RPMI8226 (cell line): ENCODE measurements at regions not wholly inside any gene's neighbourhood (a gene's known extent, or its start where the extent isn't known, plus 50 kb on each side); places are given as distances from the start of the nearest gene placed in this dataset.
A peak's percentile ranks its signal among the peaks of the same experiment; 100 is the strongest.

Experiments used
- DNase-seq: peaks from one replicate; pipeline ENCODE4 v3.0.0-alpha.2; 2015

- DNase-seq: no peak
Observed at GRCh38 chrX:142742581-142742980, 283.1 kb upstream of the SPANXN4 start.

GRCh38 chrX:142733327-142733726 lies 292.4 kb upstream of the SPANXN4 start:
- DNase-seq: no peak

- no peak for DNase-seq
Observed at GRCh38 chrX:142711796-142712290, 313.9 kb upstream of the SPANXN4 start.

- DNase-seq: no peak
Observed at GRCh38 chrX:142702749-142703148, 323.0 kb upstream of the SPANXN4 start.

GRCh38 chrX:142688256-142688655 lies 337.5 kb upstream of the SPANXN4 start:
- no peak for DNase-seq

- no peak for DNase-seq
Observed at GRCh38 chrX:142686653-142687283, 339.0 kb upstream of the SPANXN4 start.

- DNase-seq: no peak
Observed at GRCh38 chrX:142686206-142686605, 339.5 kb upstream of the SPANXN4 start.

- DNase-seq: no peak
Observed at GRCh38 chrX:142680038-142680437, 345.7 kb upstream of the SPANXN4 start.

- no peak for DNase-seq
Observed at GRCh38 chrX:142671036-142671435, 354.7 kb upstream of the SPANXN4 start.

- no peak for DNase-seq
Observed at GRCh38 chrX:142663330-142664095, 362.2 kb upstream of the SPANXN4 start.

- DNase-seq: no peak
Observed at GRCh38 chrX:142661696-142662095, 364.0 kb upstream of the SPANXN4 start.

- DNase-seq: no peak
Observed at GRCh38 chrX:142655507-142655906, 370.2 kb upstream of the SPANXN4 start.

- no peak for DNase-seq
Observed at GRCh38 chrX:142637206-142637605, 388.5 kb upstream of the SPANXN4 start.

GRCh38 chrX:142616636-142617035 lies 409.1 kb upstream of the SPANXN4 start:
- no peak for DNase-seq

- no peak for DNase-seq
Observed at GRCh38 chrX:142613403-142613802, 408.3 kb upstream of the MAGEC2 start.

GRCh38 chrX:142606629-142607028 lies 401.5 kb upstream of the MAGEC2 start:
- DNase-seq: peak; percentile 13

- no peak for DNase-seq
Observed at GRCh38 chrX:142601792-142602191, 396.7 kb upstream of the MAGEC2 start.

GRCh38 chrX:142593361-142593862 lies 388.3 kb upstream of the MAGEC2 start:
- no peak for DNase-seq

GRCh38 chrX:142576615-142577014 lies 371.5 kb upstream of the MAGEC2 start:
- DNase-seq: no peak

GRCh38 chrX:142549923-142550322 lies 344.8 kb upstream of the MAGEC2 start:
- no peak for DNase-seq

- no peak for DNase-seq
Observed at GRCh38 chrX:142505839-142506238, 300.7 kb upstream of the MAGEC2 start.

GRCh38 chrX:142503967-142504643 lies 299.0 kb upstream of the MAGEC2 start:
- no peak for DNase-seq

GRCh38 chrX:142502441-142502840 lies 297.4 kb upstream of the MAGEC2 start:
- DNase-seq: no peak

GRCh38 chrX:142499992-142500391 lies 294.9 kb upstream of the MAGEC2 start:
- DNase-seq: no peak
